ENCODE measurements at regions not wholly inside any gene's neighbourhood (a gene's known extent, or its start where the extent isn't known, plus 50 kb on each side); places are given as distances from the start of the nearest gene placed in this dataset.

GRCh38 chr3:184472723-184473428 is 88.7 kb upstream of the EPHB3 start:
- H3K36me3 ChIP-seq (ENCODE audit: insufficient read depth, low read length), result no peaks in the 10 kb centered on the region
- H2AFZ ChIP-seq (ENCODE audit: low read length), result no peak overlapping the region
- no peak overlapping the region for H3K4me2 ChIP-seq (ENCODE audit: insufficient read depth, low read length)
- no peaks in the 10 kb centered on the region for H3K79me2 ChIP-seq (ENCODE audit: insufficient read depth, low read length)
- no peak for TF ChIP-seq CTCF (IDR thresholded peaks at IDR 0.05; ENCODE audit: extremely low read depth, low read depth, low read length)
- no peak overlapping the region for H3K4me3 ChIP-seq (ENCODE audit: insufficient read depth, low read length)
- no peaks in the 10 kb centered on the region for H3K4me1 ChIP-seq (ENCODE audit: insufficient read depth, low read length)
- DNase-seq (ENCODE audit: insufficient read length, low spot score, missing footprints), result no peak
- H3K27me3 ChIP-seq (ENCODE audit: insufficient read depth, low read length), result peaks cover 37% of the 10 kb centered on the region
- H3K9me3 ChIP-seq (ENCODE audit: low read depth, low read length), result no peaks in the 10 kb centered on the region
- no peak overlapping the region for H3K27ac ChIP-seq (ENCODE audit: low read depth, low read length)
- H4K20me1 ChIP-seq (ENCODE audit: insufficient read depth, low read length), result no peaks in the 10 kb centered on the region

- DNase-seq (ENCODE audit: insufficient read length, low spot score, missing footprints), result no peak
- TF ChIP-seq CTCF (IDR thresholded peaks at IDR 0.05; ENCODE audit: extremely low read depth, low read depth, low read length), result no peak
These were observed 86.7 kb upstream of the EPHB3 start for GRCh38 chr3:184474897-184475296.

DNA sequence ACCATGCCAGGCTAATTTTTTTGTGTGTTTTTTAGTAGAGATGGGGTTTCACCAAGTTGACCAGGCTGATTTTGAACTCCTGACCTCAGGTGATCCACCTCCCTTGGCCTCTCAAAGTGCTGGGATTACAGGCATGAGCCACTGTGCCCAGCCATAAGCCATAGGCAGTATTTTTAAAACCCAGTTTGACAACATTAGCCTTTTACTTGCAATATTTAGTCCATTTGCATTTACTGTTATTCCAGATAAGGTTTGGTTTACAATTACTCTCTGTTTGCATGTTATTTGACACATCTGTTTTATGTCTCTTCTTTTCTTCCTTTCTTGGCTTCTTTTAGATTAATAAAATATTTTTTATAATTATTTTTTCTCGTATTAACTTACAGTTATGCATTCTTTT is 83.6 kb upstream of the EPHB3 start:
- no peaks in the 10 kb centered on the region for H3K9me3 ChIP-seq (ENCODE audit: low read depth, low read length)
- no peak overlapping the region for H3K4me2 ChIP-seq (ENCODE audit: insufficient read depth, low read length)
- no peak for DNase-seq (ENCODE audit: insufficient read length, low spot score, missing footprints)
- no peak overlapping the region for H3K4me3 ChIP-seq (ENCODE audit: insufficient read depth, low read length)
- no peaks in the 10 kb centered on the region for H3K36me3 ChIP-seq (ENCODE audit: insufficient read depth, low read length)
- no peak overlapping the region for H3K27ac ChIP-seq (ENCODE audit: low read depth, low read length)
- no peaks in the 10 kb centered on the region for H3K79me2 ChIP-seq (ENCODE audit: insufficient read depth, low read length)
- no peak overlapping the region for H2AFZ ChIP-seq (ENCODE audit: low read length)
- no peak for TF ChIP-seq CTCF (IDR thresholded peaks at IDR 0.05; ENCODE audit: extremely low read depth, low read depth, low read length)
- H3K27me3 ChIP-seq (ENCODE audit: insufficient read depth, low read length), result peaks cover 34% of the 10 kb centered on the region
- H4K20me1 ChIP-seq (ENCODE audit: insufficient read depth, low read length), result no peaks in the 10 kb centered on the region
- no peaks in the 10 kb centered on the region for H3K4me1 ChIP-seq (ENCODE audit: insufficient read depth, low read length)

More at GRCh38 chr3:184474897-184475296, 86.7 kb upstream of the EPHB3 start:
- Histone ChIP-seq H3K4me3 (ENCODE audit: insufficient read depth, low read length) (no peak overlapping the region), H2AFZ (ENCODE audit: low read length) (no peak overlapping the region), H3K27ac (ENCODE audit: low read depth, low read length) (no peak overlapping the region), H3K27me3 (ENCODE audit: insufficient read depth, low read length) (peaks cover 42% of the 10 kb centered on the region), H4K20me1 (ENCODE audit: insufficient read depth, low read length) (no peaks in the 10 kb centered on the region), H3K79me2 (ENCODE audit: insufficient read depth, low read length) (no peaks in the 10 kb centered on the region), H3K4me2 (ENCODE audit: insufficient read depth, low read length) (no peak overlapping the region), H3K9me3 (ENCODE audit: low read depth, low read length) (no peaks in the 10 kb centered on the region), H3K36me3 (ENCODE audit: insufficient read depth, low read length) (no peaks in the 10 kb centered on the region), H3K4me1 (ENCODE audit: insufficient read depth, low read length) (no peaks in the 10 kb centered on the region)

GRCh38 chr3:184479426-184480126 is 82.0 kb upstream of the EPHB3 start:
- H3K27ac ChIP-seq (ENCODE audit: low read depth, low read length), result no peak overlapping the region
- H3K27me3 ChIP-seq (ENCODE audit: insufficient read depth, low read length), result peaks cover 25% of the 10 kb centered on the region
- DNase-seq (ENCODE audit: insufficient read length, low spot score, missing footprints), result no peak
- H4K20me1 ChIP-seq (ENCODE audit: insufficient read depth, low read length), result no peaks in the 10 kb centered on the region
- no peaks in the 10 kb centered on the region for H3K9me3 ChIP-seq (ENCODE audit: low read depth, low read length)
- H2AFZ ChIP-seq (ENCODE audit: low read length), result no peak overlapping the region
- H3K79me2 ChIP-seq (ENCODE audit: insufficient read depth, low read length), result no peaks in the 10 kb centered on the region
- TF ChIP-seq CTCF (IDR thresholded peaks at IDR 0.05; ENCODE audit: extremely low read depth, low read depth, low read length), result no peak
- no peaks in the 10 kb centered on the region for H3K4me1 ChIP-seq (ENCODE audit: insufficient read depth, low read length)
- no peaks in the 10 kb centered on the region for H3K36me3 ChIP-seq (ENCODE audit: insufficient read depth, low read length)
- no peak overlapping the region for H3K4me2 ChIP-seq (ENCODE audit: insufficient read depth, low read length)
- no peak overlapping the region for H3K4me3 ChIP-seq (ENCODE audit: insufficient read depth, low read length)
